Liver (tissue), 8 donors: ENCODE measurements at regions not wholly inside any gene's neighbourhood (a gene's known extent, or its start where the extent isn't known, plus 50 kb on each side); places are given as distances from the start of the nearest gene placed in this dataset.

Experiments
- DNase-seq: peaks from one replicate; pipeline ENCODE4 v3.0.0-alpha.2; 2017; ENCODE audit warnings: low spot score
- H3K27ac ChIP-seq, 2 donors: one replicate each; pipeline ENCODE4 v1.7.0; 2013; ENCODE audit warnings: inconsistent platforms in 2 of 2, low read length in 2 of 2, control low read depth in 1 of 2, low read depth in 1 of 2, mild to moderate bottlenecking in 1 of 2
- H3K27me3 ChIP-seq, 4 donors: one replicate each; pipeline versions ENCODE4 v1.6.1 to v1.7.0; 2013; ENCODE audit warnings: low read length in 3 of 4, inconsistent platforms in 1 of 4, mild to moderate bottlenecking in 1 of 4, moderate library complexity in 1 of 4; ENCODE audit not compliant: control insufficient read depth in 4 of 4, insufficient read depth in 4 of 4
- H3K36me3 ChIP-seq, 4 donors: one replicate each; pipeline versions ENCODE4 v1.6.1 to v1.7.0; 2013; ENCODE audit warnings: low read length in 3 of 4, mild to moderate bottlenecking in 3 of 4, low read depth in 1 of 4, moderate library complexity in 1 of 4; ENCODE audit not compliant: control insufficient read depth in 4 of 4, insufficient read depth in 3 of 4
- H3K4me1 ChIP-seq, 4 donors: one replicate each; pipeline versions ENCODE4 v1.6.1 to v1.7.0; 2013; ENCODE audit warnings: low read length in 3 of 4, mild to moderate bottlenecking in 3 of 4, moderate library complexity in 1 of 4; ENCODE audit not compliant: control insufficient read depth in 4 of 4, insufficient read depth in 4 of 4
- H3K4me3 ChIP-seq, 3 donors: one replicate each; pipeline versions ENCODE4 v1.6.1 to v1.7.0; 2013; ENCODE audit warnings: low read length in 3 of 3, control low read depth in 1 of 3, low read depth in 1 of 3, mild to moderate bottlenecking in 1 of 3
- H3K9ac ChIP-seq, 2 donors: one replicate each; pipeline ENCODE4 v1.7.0; 2013; ENCODE audit warnings: low read length in 2 of 2, mild to moderate bottlenecking in 2 of 2, moderate library complexity in 2 of 2, control low read depth in 1 of 2, low read depth in 1 of 2
- H3K9me3 ChIP-seq, 4 donors: one replicate each; pipeline versions ENCODE4 v1.6.1 to v1.7.0; 2013; ENCODE audit warnings: low read length in 3 of 4; ENCODE audit not compliant: control insufficient read depth in 4 of 4
- ATF3 ChIP-seq: IDR thresholded peaks from 2 replicates; pipeline ENCODE4 v1.6.1; 2016; ENCODE audit warnings: antibody characterized with exemption
- EGR1 ChIP-seq, 2 donors: IDR thresholded peaks; 2 replicates each; pipeline ENCODE4 v1.6.1; 2016 to 2018; ENCODE audit warnings: antibody characterized with exemption in 2 of 2, low read depth in 2 of 2
- FOXA1 ChIP-seq: IDR thresholded peaks from 2 replicates; pipeline ENCODE4 v1.6.1; 2016; ENCODE audit warnings: antibody characterized with exemption
- FOXA2 ChIP-seq: IDR thresholded peaks from 2 replicates; pipeline ENCODE4 v1.6.1; 2016; ENCODE audit warnings: antibody characterized with exemption
- GABPA ChIP-seq, 2 donors: IDR thresholded peaks in 1 of 2; conservative IDR thresholded peaks in 1 of 2; 2 replicates each; pipeline ENCODE4 v1.6.1; 2016; ENCODE audit warnings: antibody characterized with exemption in 2 of 2, mild to moderate bottlenecking in 1 of 2, moderate library complexity in 1 of 2
- HNF4A ChIP-seq, 2 donors: conservative IDR thresholded peaks; 2 replicates each; pipeline ENCODE4 v1.6.1; 2016; ENCODE audit warnings: antibody characterized with exemption in 2 of 2, mild to moderate bottlenecking in 2 of 2
- HNF4G ChIP-seq: IDR thresholded peaks from 2 replicates; pipeline ENCODE4 v1.6.1; 2016; ENCODE audit warnings: antibody characterized with exemption
- JUND ChIP-seq, 2 donors: IDR thresholded peaks; 2 replicates each; pipeline ENCODE4 v1.6.1; 2016; ENCODE audit warnings: antibody characterized with exemption in 2 of 2
- NR2F2 ChIP-seq: IDR thresholded peaks from 2 replicates; pipeline ENCODE4 v1.6.1; 2016; ENCODE audit warnings: antibody characterized with exemption
- RAD21 ChIP-seq, 2 donors: IDR thresholded peaks; 2 replicates each; pipeline ENCODE4 v1.6.1; 2016; ENCODE audit warnings: antibody characterized with exemption in 2 of 2, mild to moderate bottlenecking in 2 of 2
- REST ChIP-seq: IDR thresholded peaks from 2 replicates; pipeline ENCODE4 v1.6.1; 2016; ENCODE audit warnings: antibody characterized with exemption, mild to moderate bottlenecking
- RXRA ChIP-seq, 2 donors: IDR thresholded peaks; 2 replicates each; pipeline ENCODE4 v1.6.1; 2017 to 2018; ENCODE audit warnings: antibody characterized with exemption in 2 of 2, mild to moderate bottlenecking in 1 of 2
- SP1 ChIP-seq: IDR thresholded peaks from 2 replicates; pipeline ENCODE4 v1.6.1; 2018; ENCODE audit warnings: antibody characterized with exemption, mild to moderate bottlenecking
- TAF1 ChIP-seq: conservative IDR thresholded peaks from 2 replicates; pipeline ENCODE4 v1.6.1; 2016; ENCODE audit warnings: antibody characterized with exemption, mild to moderate bottlenecking
- YY1 ChIP-seq: IDR thresholded peaks from 2 replicates; pipeline ENCODE4 v1.6.1; 2016; ENCODE audit warnings: antibody characterized with exemption, mild to moderate bottlenecking
- WGBS: extraction: QIAGEN DNeasy Blood & Tissue Kit; methylation state at CpG from one replicate; pipeline ENCODE4 v1.1.7; 2013; 5-methylcytosine and 5-hydroxymethylcytosine counted together
- TF ChIP-seq, protein P1 (sequence below): fragments of 150-350 bp; IDR thresholded peaks from 2 replicates; pipeline ENCODE4 v1.5.1; 2017; ENCODE audit warnings: improper control_type of control experiment, low read depth, low read length; ENCODE audit not compliant: missing input control
- TF ChIP-seq, protein P2 (sequence below): IDR thresholded peaks from 2 replicates; pipeline ENCODE4 v1.6.1; 2016; ENCODE audit warnings: antibody characterized with exemption
- TF ChIP-seq, protein P3 (sequence below): IDR thresholded peaks from 2 replicates; pipeline ENCODE4 v1.6.1; 2016; ENCODE audit warnings: antibody characterized with exemption
- donor health status: healthy.
- donor health status: healthy.
- donor health status: healthy.
- donor health status: healthy.
- donor health status: healthy.

- Histone ChIP-seq H3K4me3 (no peak overlapping the region), H3K27ac (no peak overlapping the region), H3K9me3 (peaks cover 0 to 8% (median 0%) of the 10 kb centered on the region in 4 donors), H3K27me3 (no peaks in the 10 kb centered on the region), H3K4me1 (peaks cover 3 to 15% (median 11%) of the 10 kb centered on the region in 4 donors), H3K36me3 (no peaks in the 10 kb centered on the region), H3K9ac (no peak overlapping the region)
- TF ChIP-seq EGR1 (IDR thresholded peaks at IDR 0.05; ENCODE audit: low read depth in 2 of 2) (no peak), TAF1 (no peak), HNF4G (no peak), FOXA1 (no peak), RXRA (IDR thresholded peaks at IDR 0.05) (no peak)
- TF ChIP-seq, protein P1, sequence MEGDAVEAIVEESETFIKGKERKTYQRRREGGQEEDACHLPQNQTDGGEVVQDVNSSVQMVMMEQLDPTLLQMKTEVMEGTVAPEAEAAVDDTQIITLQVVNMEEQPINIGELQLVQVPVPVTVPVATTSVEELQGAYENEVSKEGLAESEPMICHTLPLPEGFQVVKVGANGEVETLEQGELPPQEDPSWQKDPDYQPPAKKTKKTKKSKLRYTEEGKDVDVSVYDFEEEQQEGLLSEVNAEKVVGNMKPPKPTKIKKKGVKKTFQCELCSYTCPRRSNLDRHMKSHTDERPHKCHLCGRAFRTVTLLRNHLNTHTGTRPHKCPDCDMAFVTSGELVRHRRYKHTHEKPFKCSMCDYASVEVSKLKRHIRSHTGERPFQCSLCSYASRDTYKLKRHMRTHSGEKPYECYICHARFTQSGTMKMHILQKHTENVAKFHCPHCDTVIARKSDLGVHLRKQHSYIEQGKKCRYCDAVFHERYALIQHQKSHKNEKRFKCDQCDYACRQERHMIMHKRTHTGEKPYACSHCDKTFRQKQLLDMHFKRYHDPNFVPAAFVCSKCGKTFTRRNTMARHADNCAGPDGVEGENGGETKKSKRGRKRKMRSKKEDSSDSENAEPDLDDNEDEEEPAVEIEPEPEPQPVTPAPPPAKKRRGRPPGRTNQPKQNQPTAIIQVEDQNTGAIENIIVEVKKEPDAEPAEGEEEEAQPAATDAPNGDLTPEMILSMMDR: no peak
- TF ChIP-seq, protein P2, sequence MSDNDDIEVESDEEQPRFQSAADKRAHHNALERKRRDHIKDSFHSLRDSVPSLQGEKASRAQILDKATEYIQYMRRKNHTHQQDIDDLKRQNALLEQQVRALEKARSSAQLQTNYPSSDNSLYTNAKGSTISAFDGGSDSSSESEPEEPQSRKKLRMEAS: no peak
- TF ChIP-seq, protein P3, sequence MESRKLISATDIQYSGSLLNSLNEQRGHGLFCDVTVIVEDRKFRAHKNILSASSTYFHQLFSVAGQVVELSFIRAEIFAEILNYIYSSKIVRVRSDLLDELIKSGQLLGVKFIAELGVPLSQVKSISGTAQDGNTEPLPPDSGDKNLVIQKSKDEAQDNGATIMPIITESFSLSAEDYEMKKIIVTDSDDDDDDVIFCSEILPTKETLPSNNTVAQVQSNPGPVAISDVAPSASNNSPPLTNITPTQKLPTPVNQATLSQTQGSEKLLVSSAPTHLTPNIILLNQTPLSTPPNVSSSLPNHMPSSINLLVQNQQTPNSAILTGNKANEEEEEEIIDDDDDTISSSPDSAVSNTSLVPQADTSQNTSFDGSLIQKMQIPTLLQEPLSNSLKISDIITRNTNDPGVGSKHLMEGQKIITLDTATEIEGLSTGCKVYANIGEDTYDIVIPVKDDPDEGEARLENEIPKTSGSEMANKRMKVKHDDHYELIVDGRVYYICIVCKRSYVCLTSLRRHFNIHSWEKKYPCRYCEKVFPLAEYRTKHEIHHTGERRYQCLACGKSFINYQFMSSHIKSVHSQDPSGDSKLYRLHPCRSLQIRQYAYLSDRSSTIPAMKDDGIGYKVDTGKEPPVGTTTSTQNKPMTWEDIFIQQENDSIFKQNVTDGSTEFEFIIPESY: no peak
- WGBS: 85% methylated on average over 12 of the region's 12 CpGs
- no peak for DNase-seq
These were observed 256.6 kb downstream of the DLL1 start for GRCh38 chr6:170034294-170034693.

DNA sequence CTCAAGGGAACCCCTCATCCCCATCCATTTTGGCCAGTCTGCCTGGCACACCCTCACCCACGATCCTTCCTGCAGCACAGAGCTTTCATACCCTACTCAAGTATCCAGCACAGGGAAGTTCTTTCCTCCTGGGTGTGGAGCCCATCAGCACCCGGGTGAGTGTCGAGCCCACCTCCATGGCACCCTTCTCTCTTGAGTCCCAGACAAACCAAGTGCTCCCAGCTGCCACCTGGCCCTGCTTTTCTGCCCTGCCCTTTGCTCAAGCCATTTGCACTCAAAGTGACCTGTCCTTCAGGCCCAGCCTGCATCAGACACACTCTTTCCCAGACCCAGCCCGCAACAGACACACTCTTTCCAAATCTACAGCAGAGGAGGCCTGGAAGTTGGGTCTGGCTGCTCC lies 257.2 kb downstream of the DLL1 start:
- no peak overlapping the region for H3K27ac ChIP-seq
- TF ChIP-seq, protein P1: no peak
- TF ChIP-seq SP1 (no peak), JUND (IDR thresholded peaks at IDR 0.05) (no peak), FOXA1 (no peak), RAD21 (IDR thresholded peaks at IDR 0.05) (no peak), TAF1 (no peak), HNF4A (conservative IDR thresholded peaks at IDR 0.05) (no peak), YY1 (no peak), REST (no peak), ATF3 (no peak), FOXA2 (no peak), GABPA (IDR thresholded peaks at IDR 0.05 in 1 of 2, conservative IDR thresholded peaks at IDR 0.05 in 1 of 2) (no peak), RXRA (IDR thresholded peaks at IDR 0.05) (no peak), NR2F2 (no peak)
- TF ChIP-seq, protein P2: no peak
- TF ChIP-seq, protein P3: no peak
- no peaks in the 10 kb centered on the region for H3K36me3 ChIP-seq
- peaks cover 3 to 15% (median 11%) of the 10 kb centered on the region in 4 donors for H3K4me1 ChIP-seq
- peaks cover 0 to 8% (median 0%) of the 10 kb centered on the region in 4 donors for H3K9me3 ChIP-seq
- DNase-seq: no peak
- no peak overlapping the region for H3K9ac ChIP-seq
- no peaks in the 10 kb centered on the region for H3K27me3 ChIP-seq
- WGBS: 95% methylated on average over 4 of the region's 4 CpGs
- no peak overlapping the region for H3K4me3 ChIP-seq
